ENCODE measurements at regions not wholly inside any gene's neighbourhood (a gene's known extent, or its start where the extent isn't known, plus 50 kb on each side); places are given as distances from the start of the nearest gene placed in this dataset.

GRCh38 chrX:30468471-30468870, 109.1 kb downstream of the TASL start:
- Histone ChIP-seq H3K9me2 (replicated peaks; ENCODE audit: insufficient read depth, low read length) (no peaks in the 10 kb centered on the region), H4K20me1 (ENCODE audit: low read depth, low read length) (no peaks in the 10 kb centered on the region), H3K36me3 (ENCODE audit: low read length) (no peaks in the 10 kb centered on the region), H2AFZ (ENCODE audit: low read depth, low read length, severe bottlenecking) (no peak overlapping the region), H3K9me3 (ENCODE audit: insufficient read depth, low read length) (no peaks in the 10 kb centered on the region), H3K4me2 (ENCODE audit: low read depth, low read length, poor library complexity, severe bottlenecking) (no peak overlapping the region), H3K27me3 (ENCODE audit: low read length) (no peaks in the 10 kb centered on the region), H3K27ac (ENCODE audit: low read depth, low read length) (no peak overlapping the region), H3K4me3 (ENCODE audit: insufficient read depth, low read length, poor library complexity, severe bottlenecking) (no peak overlapping the region), H3K9ac (ENCODE audit: low read length) (no peak overlapping the region), H3F3A (ENCODE audit: insufficient read depth) (no peaks in the 10 kb centered on the region), H3K79me2 (ENCODE audit: insufficient read depth, low read length) (no peaks in the 10 kb centered on the region)
- TF ChIP-seq CTCF (IDR thresholded peaks at IDR 0.05; ENCODE audit: insufficient read depth, low read length, poor library complexity, severe bottlenecking) (no peak), EZH2phosphoT487 (conservative IDR thresholded peaks at IDR 0.05; ENCODE audit: low read length) (no peak)
